PC-3 (cell line): ENCODE measurements at regions not wholly inside any gene's neighbourhood (a gene's known extent, or its start where the extent isn't known, plus 50 kb on each side); places are given as distances from the start of the nearest gene placed in this dataset.

Source experiments
- ATAC-seq: fragments of 200-7000 bp; cut with Tn5 transposase; 2 replicates; pipeline ENCODE4 v1.9.1; 2020; ENCODE audit warnings: mild to moderate bottlenecking, moderate library complexity
- BruUV-seq: library from RNA; stranded (reverse); fragments of 400-500 nt; replicated peaks from 2 replicates; lab custom pipeline; 2021; lab: Mats Ljungman, UMichigan
- CTCF ChIA-PET: fragments of 300-600 bp; sonication (Branson Sonifier 250); formaldehyde crosslinking; loops from one replicate; lab custom pipeline; 2022; ENCODE audit warnings: antibody characterized with exemption; lab: Charles Lee
- POLR2A ChIA-PET: fragments of 300-600 bp; sonication (Branson Sonifier 250); formaldehyde crosslinking; loops from one replicate; lab custom pipeline; 2022; ENCODE audit warnings: antibody characterized with exemption; ENCODE audit not compliant: unreplicated experiment; lab: Charles Lee
- DNase-seq: peaks from one replicate; pipeline ENCODE4 v3.0.0-alpha.2; 2015
- H2AFZ ChIP-seq: fragments of 300-600 bp; sonication (generic); 2 replicates; pipeline ENCODE4 v1.6.0; 2016; ENCODE audit warnings: antibody characterized with exemption, low read length
- H3F3A ChIP-seq: fragments of 300-600 bp; sonication (generic); one replicate; pipeline ENCODE4 v1.6.0; 2017; ENCODE audit warnings: antibody characterized with exemption, low read length, control low read depth, mild to moderate bottlenecking; ENCODE audit not compliant: unreplicated experiment
- H3K27ac ChIP-seq: fragments of 300-600 bp; sonication (generic); 2 replicates; pipeline ENCODE4 v1.5.1; 2016; ENCODE audit warnings: mild to moderate bottlenecking, low read length
- H3K27me3 ChIP-seq: fragments of 300-600 bp; sonication (generic); 2 replicates; pipeline ENCODE4 v1.6.1; 2016; ENCODE audit warnings: low read length, mixed read lengths
- H3K36me3 ChIP-seq: fragments of 300-600 bp; sonication (generic); 2 replicates; pipeline ENCODE4 v1.6.1; 2016; ENCODE audit warnings: low read depth, mixed run types, low read length, mixed read lengths
- H3K4me1 ChIP-seq: fragments of 300-600 bp; sonication (generic); 2 replicates; pipeline ENCODE4 v1.5.1; 2016; ENCODE audit warnings: low read length; ENCODE audit not compliant: insufficient read depth
- H3K4me2 ChIP-seq: fragments of 300-600 bp; sonication (generic); 2 replicates; pipeline ENCODE4 v1.6.0; 2016; ENCODE audit warnings: low read length
- H3K4me3 ChIP-seq: fragments of 300-600 bp; sonication (generic); 2 replicates; pipeline ENCODE4 v1.5.1; 2016; ENCODE audit warnings: mild to moderate bottlenecking, low read length, mixed read lengths
- H3K79me2 ChIP-seq: fragments of 300-600 bp; sonication (generic); 2 replicates; pipeline ENCODE4 v1.6.1; 2017; ENCODE audit warnings: low read length, mixed read lengths
- H3K9ac ChIP-seq: fragments of 300-600 bp; sonication (generic); 2 replicates; pipeline ENCODE4 v1.6.0; 2016; ENCODE audit warnings: mild to moderate bottlenecking, low read length
- H3K9me2 ChIP-seq: fragments of 300-600 bp; sonication (generic); replicated peaks from 2 replicates; pipeline ENCODE4 v1.6.1; 2016; ENCODE audit warnings: mixed run types, low read length, mixed read lengths
- H3K9me3 ChIP-seq: fragments of 300-600 bp; sonication (generic); 2 replicates; pipeline ENCODE4 v1.6.1; 2016; ENCODE audit warnings: low read length, mixed read lengths
- H4K20me1 ChIP-seq: fragments of 300-600 bp; sonication (generic); 2 replicates; pipeline ENCODE4 v1.6.1; 2016; ENCODE audit warnings: low read length, mixed read lengths
- EZH2 ChIP-seq: fragments of 300-600 bp; sonication (generic); IDR thresholded peaks from one replicate; pipeline ENCODE4 v1.6.1; 2017; ENCODE audit warnings: antibody characterized with exemption, mild to moderate bottlenecking, low read length; ENCODE audit not compliant: unreplicated experiment
- EZH2phosphoT487 ChIP-seq: fragments of 300-600 bp; sonication (generic); IDR thresholded peaks from 2 replicates; pipeline ENCODE4 v1.6.1; 2018; ENCODE audit warnings: mild to moderate bottlenecking, antibody characterized with exemption, low read length, borderline replicate concordance
- intact Hi-C: fragments of 100-400 bp; cut with micrococcal nuclease; formaldehyde crosslinking; loops from 2 replicates; pipeline ENCODE4 v1.9.0; 2023
- TF ChIP-seq, protein P1 (sequence below): fragments of 300-600 bp; sonication (generic); conservative IDR thresholded peaks from 2 replicates; pipeline ENCODE4 v1.5.1; 2017; ENCODE audit warnings: antibody characterized with exemption, low read depth, mild to moderate bottlenecking, low read length

DNA sequence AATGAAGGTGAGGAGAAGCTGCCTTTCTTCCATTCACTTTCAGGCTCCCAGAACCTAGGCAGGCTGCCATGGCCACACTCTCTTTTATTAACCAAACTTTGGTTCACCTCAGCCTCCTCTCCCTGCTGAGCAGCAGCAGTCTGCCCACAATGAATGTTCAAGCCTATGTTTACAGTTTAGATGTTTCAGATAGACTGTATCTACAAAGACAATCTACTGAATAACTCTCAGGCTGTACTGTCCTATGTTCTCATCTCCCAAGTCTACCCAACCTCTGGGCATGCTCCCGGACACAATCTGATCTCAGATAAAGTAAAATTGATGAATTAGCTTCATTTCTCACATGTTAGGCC, 59.2 kb upstream of the TMEM164 start:
- Histone ChIP-seq H3K27me3 (no peaks in the 10 kb centered on the region), H3K27ac (no peak overlapping the region), H3K9me2 (no peaks in the 10 kb centered on the region), H3F3A (no peaks in the 10 kb centered on the region), H3K9me3 (no peaks in the 10 kb centered on the region), H3K79me2 (no peaks in the 10 kb centered on the region), H3K4me3 (no peak overlapping the region), H3K4me1 (no peaks in the 10 kb centered on the region), H3K9ac (no peak overlapping the region), H3K4me2 (no peak overlapping the region), H3K36me3 (no peaks in the 10 kb centered on the region), H2AFZ (no peak overlapping the region), H4K20me1 (no peaks in the 10 kb centered on the region)
- no TSS peak for BruUV-seq
- DNase-seq (no peak), ATAC-seq (no peak)
- TF ChIP-seq, protein P1, sequence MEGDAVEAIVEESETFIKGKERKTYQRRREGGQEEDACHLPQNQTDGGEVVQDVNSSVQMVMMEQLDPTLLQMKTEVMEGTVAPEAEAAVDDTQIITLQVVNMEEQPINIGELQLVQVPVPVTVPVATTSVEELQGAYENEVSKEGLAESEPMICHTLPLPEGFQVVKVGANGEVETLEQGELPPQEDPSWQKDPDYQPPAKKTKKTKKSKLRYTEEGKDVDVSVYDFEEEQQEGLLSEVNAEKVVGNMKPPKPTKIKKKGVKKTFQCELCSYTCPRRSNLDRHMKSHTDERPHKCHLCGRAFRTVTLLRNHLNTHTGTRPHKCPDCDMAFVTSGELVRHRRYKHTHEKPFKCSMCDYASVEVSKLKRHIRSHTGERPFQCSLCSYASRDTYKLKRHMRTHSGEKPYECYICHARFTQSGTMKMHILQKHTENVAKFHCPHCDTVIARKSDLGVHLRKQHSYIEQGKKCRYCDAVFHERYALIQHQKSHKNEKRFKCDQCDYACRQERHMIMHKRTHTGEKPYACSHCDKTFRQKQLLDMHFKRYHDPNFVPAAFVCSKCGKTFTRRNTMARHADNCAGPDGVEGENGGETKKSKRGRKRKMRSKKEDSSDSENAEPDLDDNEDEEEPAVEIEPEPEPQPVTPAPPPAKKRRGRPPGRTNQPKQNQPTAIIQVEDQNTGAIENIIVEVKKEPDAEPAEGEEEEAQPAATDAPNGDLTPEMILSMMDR: no peak
- TF ChIP-seq EZH2phosphoT487 (no peak), EZH2 (no peak)
- intact Hi-C loops: no loop called here
- POLR2A ChIA-PET: no interaction called here
- CTCF ChIA-PET: no interaction called here

DNA sequence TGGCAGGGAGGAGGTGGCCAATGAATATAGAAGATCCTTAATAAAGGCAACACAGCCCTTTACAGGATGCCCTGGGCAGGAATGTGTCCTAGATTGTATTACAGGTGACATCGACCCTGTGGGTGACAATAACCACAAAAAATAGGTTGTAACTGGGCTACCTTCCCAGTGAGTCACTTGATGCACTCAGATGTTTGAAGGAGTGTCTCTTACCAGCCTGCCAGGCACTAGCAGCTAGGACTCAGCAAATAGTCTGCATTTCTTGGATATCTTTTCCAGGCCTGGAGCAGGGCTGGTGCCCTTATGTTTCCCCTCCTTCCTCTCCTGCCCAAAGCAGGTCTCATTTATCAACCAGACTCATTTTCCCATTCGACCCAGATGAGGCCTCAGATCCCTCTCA, 50.9 kb upstream of the TMEM164 start:
- POLR2A ChIA-PET: no interaction called here
- H3F3A ChIP-seq: no peaks in the 10 kb centered on the region
- DNase-seq (peak; percentile 88), ATAC-seq (peak; percentile 86)
- H2AFZ ChIP-seq: no peak overlapping the region
- H3K9me3 ChIP-seq: no peaks in the 10 kb centered on the region
- H3K27ac ChIP-seq: peak overlapping the region; percentile 32
- no peak overlapping the region for H3K4me3 ChIP-seq
- H3K4me1 ChIP-seq: peaks cover 32% of the 10 kb centered on the region
- H3K36me3 ChIP-seq: no peaks in the 10 kb centered on the region
- no peak overlapping the region for H3K9ac ChIP-seq
- H3K4me2 ChIP-seq: peak overlapping the region; percentile 53
- CTCF ChIA-PET: no interaction called here
- intact Hi-C loops: loop anchor here (5.0 kb wide), 1 partner anchor 135 kb away; no protein-coding TSS in a partner anchor
- no peaks in the 10 kb centered on the region for H3K79me2 ChIP-seq
- H4K20me1 ChIP-seq: no peaks in the 10 kb centered on the region
- H3K9me2 ChIP-seq: no peaks in the 10 kb centered on the region
- TF ChIP-seq EZH2phosphoT487 (no peak), EZH2 (no peak)
- TF ChIP-seq, protein P1: no peak
- no TSS peak for BruUV-seq
- H3K27me3 ChIP-seq: no peaks in the 10 kb centered on the region

DNA sequence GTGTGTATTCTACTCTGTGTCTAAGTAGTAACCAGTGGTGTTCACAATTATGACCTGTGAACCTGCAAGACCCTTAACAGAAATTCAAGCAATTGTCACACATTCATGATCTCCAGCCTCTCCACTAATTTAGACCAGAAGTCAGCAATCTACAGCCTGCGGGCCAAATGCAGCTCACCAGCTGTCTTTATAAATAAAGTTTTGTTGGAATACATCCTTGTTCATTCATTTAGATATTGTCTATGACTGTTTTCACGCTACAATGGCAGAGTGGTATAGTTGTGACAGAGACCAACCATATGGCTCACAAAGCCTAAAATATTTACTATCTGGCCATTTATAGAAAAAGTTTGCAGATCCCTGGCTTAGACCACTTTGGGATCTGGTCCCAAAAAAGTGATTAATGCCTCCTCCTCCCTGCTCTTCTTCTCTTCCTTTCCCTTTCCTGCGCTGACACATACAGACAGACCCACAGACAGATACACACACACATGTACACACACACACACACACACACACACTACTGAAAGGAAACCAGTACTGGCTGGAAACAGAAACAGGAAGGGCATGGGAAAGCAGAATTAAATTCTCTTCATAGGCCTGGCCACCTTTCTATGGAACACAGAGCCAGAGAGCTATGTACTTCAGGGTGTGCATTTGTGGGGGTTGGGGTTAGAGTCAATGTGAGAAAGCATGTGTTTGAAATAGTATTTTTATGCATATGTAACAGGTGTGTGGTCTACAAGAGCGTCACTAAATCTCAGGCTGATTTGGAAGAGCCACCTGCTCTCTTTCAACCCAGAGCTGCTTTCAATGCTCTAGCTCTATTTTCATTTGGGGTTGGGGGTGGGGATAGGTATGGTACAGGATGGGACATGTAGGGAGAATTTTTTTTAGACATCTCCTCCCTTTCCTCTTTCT, 49.7 kb upstream of the TMEM164 start:
- Histone ChIP-seq H3K9ac (no peak overlapping the region), H3F3A (no peaks in the 10 kb centered on the region), H3K27me3 (no peaks in the 10 kb centered on the region), H3K79me2 (no peaks in the 10 kb centered on the region), H3K27ac (no peak overlapping the region), H3K4me3 (no peak overlapping the region), H4K20me1 (no peaks in the 10 kb centered on the region), H3K4me1 (peaks cover 32% of the 10 kb centered on the region), H3K9me2 (no peaks in the 10 kb centered on the region), H3K9me3 (no peaks in the 10 kb centered on the region), H2AFZ (no peak overlapping the region), H3K36me3 (no peaks in the 10 kb centered on the region), H3K4me2 (no peak overlapping the region)
- ChIA-PET POLR2A (no interaction called here), CTCF (no interaction called here)
- no peak for DNase-seq
- BruUV-seq: no TSS peak
- intact Hi-C loops: loop anchor here (5.0 kb wide), 1 partner anchor 134 kb away; no protein-coding TSS in a partner anchor
- no peak for ATAC-seq
- TF ChIP-seq, protein P1: no peak
- TF ChIP-seq EZH2: no peak
